OCI-LY7 (cell line): ENCODE measurements at regions not wholly inside any gene's neighbourhood (a gene's known extent, or its start where the extent isn't known, plus 50 kb on each side); places are given as distances from the start of the nearest gene placed in this dataset.

Source experiments
- EZH2phosphoT487 ChIP-seq: fragments of 200-600 bp; sonication (generic); IDR thresholded peaks from 2 replicates; pipeline ENCODE4 v1.6.1; 2018; ENCODE audit warnings: low read depth, borderline replicate concordance, mild to moderate bottlenecking, mixed run types, antibody characterized with exemption, low read length, moderate library complexity, mixed read lengths
- TF ChIP-seq, protein P1 (sequence below): fragments of 200-600 bp; sonication (generic); conservative IDR thresholded peaks from 2 replicates; pipeline ENCODE4 v1.5.1; 2014; ENCODE audit warnings: mild to moderate bottlenecking, antibody characterized with exemption, low read length, moderate library complexity, mixed read lengths

DNA sequence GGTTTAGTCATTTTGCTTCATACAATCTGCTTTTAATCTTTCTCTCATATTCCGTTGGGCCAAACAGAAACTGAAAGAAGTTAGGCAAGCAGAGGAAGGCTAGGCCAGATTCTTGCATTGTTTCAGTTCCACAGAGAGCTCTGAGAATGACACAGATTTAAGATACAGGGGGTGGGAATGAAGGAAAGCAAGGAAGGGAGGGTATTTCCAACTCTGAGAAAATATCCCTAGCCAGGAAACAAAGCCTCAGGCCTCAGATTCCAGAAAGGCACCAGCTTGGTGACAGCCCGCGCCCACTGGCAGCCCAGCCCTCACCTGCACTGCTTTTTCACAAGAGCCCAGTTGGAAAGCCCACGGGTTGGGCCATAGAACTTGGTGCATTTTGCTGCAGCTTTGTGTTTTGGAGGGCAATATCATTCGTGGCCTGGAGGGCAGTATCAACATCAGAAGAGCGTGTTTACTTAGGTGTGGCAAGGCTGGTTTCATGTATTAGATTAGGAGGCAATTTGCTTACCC lies 63.5 kb downstream of the ENC1 start:
- TF ChIP-seq, protein P1, sequence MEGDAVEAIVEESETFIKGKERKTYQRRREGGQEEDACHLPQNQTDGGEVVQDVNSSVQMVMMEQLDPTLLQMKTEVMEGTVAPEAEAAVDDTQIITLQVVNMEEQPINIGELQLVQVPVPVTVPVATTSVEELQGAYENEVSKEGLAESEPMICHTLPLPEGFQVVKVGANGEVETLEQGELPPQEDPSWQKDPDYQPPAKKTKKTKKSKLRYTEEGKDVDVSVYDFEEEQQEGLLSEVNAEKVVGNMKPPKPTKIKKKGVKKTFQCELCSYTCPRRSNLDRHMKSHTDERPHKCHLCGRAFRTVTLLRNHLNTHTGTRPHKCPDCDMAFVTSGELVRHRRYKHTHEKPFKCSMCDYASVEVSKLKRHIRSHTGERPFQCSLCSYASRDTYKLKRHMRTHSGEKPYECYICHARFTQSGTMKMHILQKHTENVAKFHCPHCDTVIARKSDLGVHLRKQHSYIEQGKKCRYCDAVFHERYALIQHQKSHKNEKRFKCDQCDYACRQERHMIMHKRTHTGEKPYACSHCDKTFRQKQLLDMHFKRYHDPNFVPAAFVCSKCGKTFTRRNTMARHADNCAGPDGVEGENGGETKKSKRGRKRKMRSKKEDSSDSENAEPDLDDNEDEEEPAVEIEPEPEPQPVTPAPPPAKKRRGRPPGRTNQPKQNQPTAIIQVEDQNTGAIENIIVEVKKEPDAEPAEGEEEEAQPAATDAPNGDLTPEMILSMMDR, result no peak
- no peak for TF ChIP-seq EZH2phosphoT487
